ENCODE measurements at regions not wholly inside any gene's neighbourhood (a gene's known extent, or its start where the extent isn't known, plus 50 kb on each side); places are given as distances from the start of the nearest gene placed in this dataset.

DNA sequence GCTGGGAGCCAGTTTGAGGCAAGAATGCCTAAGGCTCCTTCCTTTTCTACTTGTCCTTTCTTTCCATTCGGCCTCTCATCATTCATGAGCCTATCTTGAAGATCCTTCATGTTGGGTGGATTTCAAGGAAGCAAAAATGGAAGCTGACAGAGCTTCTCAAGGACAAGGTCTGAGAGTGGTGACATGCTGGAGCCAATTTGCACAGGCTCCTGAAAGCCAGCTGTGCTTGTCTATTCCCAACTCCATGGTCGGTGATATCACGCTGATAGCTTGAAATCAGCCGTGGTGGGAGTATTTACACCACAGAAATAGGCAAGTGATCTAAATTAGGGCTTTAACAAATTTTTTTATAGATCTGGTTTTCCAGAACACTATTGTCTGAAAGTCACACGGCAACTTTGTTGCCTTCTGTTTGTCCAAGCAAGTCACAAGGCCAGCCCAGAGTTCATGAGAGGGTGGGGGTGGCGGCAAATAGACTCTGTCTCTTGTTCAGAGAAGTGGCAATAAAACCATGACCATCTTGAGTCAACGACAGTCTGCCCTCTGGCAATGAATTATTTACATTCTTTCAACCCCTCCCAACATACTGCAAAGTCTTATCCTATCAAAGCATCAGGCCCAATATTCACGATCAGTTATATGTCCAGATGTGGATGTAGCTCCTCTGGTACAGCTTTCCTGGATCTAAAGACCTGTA is 49.9 kb upstream of the SLC35F5 start:
- H3K4me3 ChIP-seq (ENCODE audit: low read depth in 2 of 2, low read length in 1 of 2): no peak overlapping the region
- H3K27ac ChIP-seq (ENCODE audit: low read depth in 2 of 2, low read length in 1 of 2): no peak overlapping the region
- H3K9me2 ChIP-seq: no peaks in the 10 kb centered on the region; the same call in 1 of the 2 replicates
- H3K9me3 ChIP-seq: no peaks in the 10 kb centered on the region
- no peaks in the 10 kb centered on the region for H4K20me1 ChIP-seq (ENCODE audit: insufficient read depth)
- H3K27me3 ChIP-seq (ENCODE audit: insufficient read depth): no peaks in the 10 kb centered on the region
- H3K4me1 ChIP-seq (ENCODE audit: control insufficient read depth in 1 of 2, insufficient read depth in 2 of 2, low read depth in 1 of 2, low read length in 1 of 2): no peaks in the 10 kb centered on the region
- WGBS (ENCODE audit: low lambda C conversion rate): 52% methylated on average over 8 of the region's 8 CpGs
- H3K4me2 ChIP-seq: no peak overlapping the region
- TF ChIP-seq, protein P1, sequence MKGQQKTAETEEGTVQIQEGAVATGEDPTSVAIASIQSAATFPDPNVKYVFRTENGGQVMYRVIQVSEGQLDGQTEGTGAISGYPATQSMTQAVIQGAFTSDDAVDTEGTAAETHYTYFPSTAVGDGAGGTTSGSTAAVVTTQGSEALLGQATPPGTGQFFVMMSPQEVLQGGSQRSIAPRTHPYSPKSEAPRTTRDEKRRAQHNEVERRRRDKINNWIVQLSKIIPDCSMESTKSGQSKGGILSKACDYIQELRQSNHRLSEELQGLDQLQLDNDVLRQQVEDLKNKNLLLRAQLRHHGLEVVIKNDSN (IDR thresholded peaks at IDR 0.05; ENCODE audit: borderline replicate concordance, low read depth): no peak
- TF ChIP-seq, protein P2, sequence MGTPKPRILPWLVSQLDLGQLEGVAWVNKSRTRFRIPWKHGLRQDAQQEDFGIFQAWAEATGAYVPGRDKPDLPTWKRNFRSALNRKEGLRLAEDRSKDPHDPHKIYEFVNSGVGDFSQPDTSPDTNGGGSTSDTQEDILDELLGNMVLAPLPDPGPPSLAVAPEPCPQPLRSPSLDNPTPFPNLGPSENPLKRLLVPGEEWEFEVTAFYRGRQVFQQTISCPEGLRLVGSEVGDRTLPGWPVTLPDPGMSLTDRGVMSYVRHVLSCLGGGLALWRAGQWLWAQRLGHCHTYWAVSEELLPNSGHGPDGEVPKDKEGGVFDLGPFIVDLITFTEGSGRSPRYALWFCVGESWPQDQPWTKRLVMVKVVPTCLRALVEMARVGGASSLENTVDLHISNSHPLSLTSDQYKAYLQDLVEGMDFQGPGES (IDR thresholded peaks at IDR 0.05; ENCODE audit: low read depth, low read length): no peak
- TF ChIP-seq MXI1 (IDR thresholded peaks at IDR 0.05; ENCODE audit: low read depth, low read length) (no peak), GABPA (IDR thresholded peaks at IDR 0.05; ENCODE audit: low read depth) (no peak), POLR2AphosphoS5 (IDR thresholded peaks at IDR 0.05; ENCODE audit: low read depth, low read length) (no peak), YY1 (IDR thresholded peaks at IDR 0.05; ENCODE audit: low read depth) (no peak), RCOR1 (IDR thresholded peaks at IDR 0.05; ENCODE audit: low read length) (no peak)
- no peaks in the 10 kb centered on the region for H3K79me2 ChIP-seq (ENCODE audit: insufficient read depth)
- no peaks in the 10 kb centered on the region for H3F3A ChIP-seq (replicated peaks; ENCODE audit: insufficient read depth)
- CTCF ChIA-PET: interaction anchor here (1.2 to 1.7 kb wide), 2 partner anchors 15 to 29 kb away, joined by 3 to 5 read pairs; no protein-coding TSS in a partner anchor
- H2AFZ ChIP-seq (ENCODE audit: low read depth): no peak overlapping the region
- POLR2A ChIA-PET: no interaction called here
- H3K36me3 ChIP-seq (replicated peaks in 1 of 2; ENCODE audit: control insufficient read depth in 1 of 2, insufficient read depth in 2 of 2, low read length in 1 of 2): no peaks in the 10 kb centered on the region
- no peak for DNase-seq
- H3K9ac ChIP-seq: no peak overlapping the region
